Hepatocyte (in vitro differentiated cells): ENCODE measurements at regions not wholly inside any gene's neighbourhood (a gene's known extent, or its start where the extent isn't known, plus 50 kb on each side); places are given as distances from the start of the nearest gene placed in this dataset.

Experiments used
- DNase-seq: peaks from one replicate; pipeline ENCODE4 v3.0.0-alpha.2; 2016; ENCODE audit warnings: low spot score
- H2AFZ ChIP-seq: fragments of 200-600 bp; sonication (generic); 2 replicates; pipeline ENCODE4 v1.6.0; 2016; ENCODE audit warnings: antibody characterized with exemption, mild to moderate bottlenecking
- H3K27ac ChIP-seq: fragments of 200-600 bp; sonication (generic); 2 replicates; pipeline ENCODE4 v1.5.1; 2016; ENCODE audit warnings: mild to moderate bottlenecking
- H3K27me3 ChIP-seq: fragments of 200-600 bp; sonication (generic); 2 replicates; pipeline ENCODE4 v1.6.1; 2016
- H3K36me3 ChIP-seq: fragments of 200-600 bp; sonication (generic); replicated peaks from 2 replicates; pipeline ENCODE4 v1.5.1; 2016; ENCODE audit warnings: low read depth; ENCODE audit not compliant: insufficient read depth
- H3K4me1 ChIP-seq: fragments of 200-600 bp; sonication (generic); 2 replicates; pipeline ENCODE4 v1.5.1; 2016; ENCODE audit warnings: mild to moderate bottlenecking, moderate library complexity; ENCODE audit not compliant: insufficient read depth
- H3K4me2 ChIP-seq: fragments of 200-600 bp; sonication (generic); 2 replicates; pipeline ENCODE4 v1.6.0; 2016
- H3K4me3 ChIP-seq: fragments of 200-600 bp; sonication (generic); 2 replicates; pipeline ENCODE4 v1.5.1; 2016; ENCODE audit warnings: mild to moderate bottlenecking
- H3K79me2 ChIP-seq: fragments of 200-600 bp; sonication (generic); 2 replicates; pipeline ENCODE4 v1.6.0; 2017; ENCODE audit warnings: mild to moderate bottlenecking
- H3K9me2 ChIP-seq: fragments of 200-600 bp; sonication (generic); replicated peaks from 2 replicates; pipeline ENCODE4 v1.6.0; 2017; ENCODE audit warnings: mild to moderate bottlenecking; ENCODE audit not compliant: insufficient read depth
- H3K9me3 ChIP-seq: fragments of 200-600 bp; sonication (generic); 2 replicates; pipeline ENCODE4 v1.5.1; 2016; ENCODE audit warnings: low read depth, mild to moderate bottlenecking
- H4K20me1 ChIP-seq: fragments of 200-600 bp; sonication (generic); 2 replicates; pipeline ENCODE4 v1.6.0; 2016; ENCODE audit warnings: mild to moderate bottlenecking; ENCODE audit not compliant: insufficient read depth, poor library complexity, severe bottlenecking
- EZH2 ChIP-seq: fragments of 200-600 bp; sonication (generic); IDR thresholded peaks from 2 replicates; pipeline ENCODE4 v1.6.1; 2016; ENCODE audit warnings: antibody characterized with exemption, mild to moderate bottlenecking, borderline replicate concordance
- EZH2phosphoT487 ChIP-seq: fragments of 200-600 bp; sonication (generic); IDR thresholded peaks from one replicate; pipeline ENCODE4 v1.6.1; 2018; ENCODE audit warnings: antibody characterized with exemption, mild to moderate bottlenecking, low read depth, moderate library complexity; ENCODE audit not compliant: unreplicated experiment, severe bottlenecking
- WGBS: methylation state at CpG from one replicate; pipeline ENCODE4 v1.1.6; 2016; ENCODE audit warnings: low lambda C conversion rate; ENCODE audit errors: missing lambda C conversion rate; 5-methylcytosine and 5-hydroxymethylcytosine counted together
- TF ChIP-seq, protein P1 (sequence below): fragments of 200-600 bp; sonication (generic); IDR thresholded peaks from 2 replicates; pipeline ENCODE4 v1.5.1; 2016; ENCODE audit warnings: antibody characterized with exemption, mild to moderate bottlenecking; ENCODE audit not compliant: poor library complexity

DNA sequence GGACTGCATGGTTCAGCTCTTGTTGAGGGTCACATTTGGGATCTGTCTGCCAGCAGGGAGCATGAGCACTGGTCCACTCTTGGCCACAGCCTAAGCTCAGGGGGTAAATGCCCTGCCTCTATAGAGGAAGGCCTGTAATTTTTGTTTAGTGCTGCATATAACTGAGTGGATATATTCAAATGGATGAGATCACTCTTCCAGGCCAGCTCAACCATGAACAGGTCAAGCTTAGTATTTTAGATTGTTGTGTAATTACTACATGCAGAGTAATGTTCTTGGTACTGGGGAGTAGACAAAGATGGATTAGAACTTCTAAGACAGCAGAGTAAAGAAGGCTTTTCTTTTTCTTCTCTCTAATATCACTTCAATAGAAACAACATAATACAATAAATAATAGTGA, 376.9 kb downstream of the GPATCH2 start:
- no peak overlapping the region for H3K4me3 ChIP-seq
- no peaks in the 10 kb centered on the region for H3K9me3 ChIP-seq
- H3K27ac ChIP-seq, result no peak overlapping the region
- no peak overlapping the region for H2AFZ ChIP-seq
- H3K36me3 ChIP-seq, result no peaks in the 10 kb centered on the region
- no peaks in the 10 kb centered on the region for H3K4me1 ChIP-seq
- H3K9me2 ChIP-seq, result no peaks in the 10 kb centered on the region
- H3K27me3 ChIP-seq, result no peaks in the 10 kb centered on the region
- TF ChIP-seq EZH2, result no peak
- TF ChIP-seq, protein P1, sequence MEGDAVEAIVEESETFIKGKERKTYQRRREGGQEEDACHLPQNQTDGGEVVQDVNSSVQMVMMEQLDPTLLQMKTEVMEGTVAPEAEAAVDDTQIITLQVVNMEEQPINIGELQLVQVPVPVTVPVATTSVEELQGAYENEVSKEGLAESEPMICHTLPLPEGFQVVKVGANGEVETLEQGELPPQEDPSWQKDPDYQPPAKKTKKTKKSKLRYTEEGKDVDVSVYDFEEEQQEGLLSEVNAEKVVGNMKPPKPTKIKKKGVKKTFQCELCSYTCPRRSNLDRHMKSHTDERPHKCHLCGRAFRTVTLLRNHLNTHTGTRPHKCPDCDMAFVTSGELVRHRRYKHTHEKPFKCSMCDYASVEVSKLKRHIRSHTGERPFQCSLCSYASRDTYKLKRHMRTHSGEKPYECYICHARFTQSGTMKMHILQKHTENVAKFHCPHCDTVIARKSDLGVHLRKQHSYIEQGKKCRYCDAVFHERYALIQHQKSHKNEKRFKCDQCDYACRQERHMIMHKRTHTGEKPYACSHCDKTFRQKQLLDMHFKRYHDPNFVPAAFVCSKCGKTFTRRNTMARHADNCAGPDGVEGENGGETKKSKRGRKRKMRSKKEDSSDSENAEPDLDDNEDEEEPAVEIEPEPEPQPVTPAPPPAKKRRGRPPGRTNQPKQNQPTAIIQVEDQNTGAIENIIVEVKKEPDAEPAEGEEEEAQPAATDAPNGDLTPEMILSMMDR, result no peak
- no peak for TF ChIP-seq EZH2phosphoT487
- no peaks in the 10 kb centered on the region for H4K20me1 ChIP-seq
- no peaks in the 10 kb centered on the region for H3K79me2 ChIP-seq
- DNase-seq, result no peak
- no peak overlapping the region for H3K4me2 ChIP-seq

DNA sequence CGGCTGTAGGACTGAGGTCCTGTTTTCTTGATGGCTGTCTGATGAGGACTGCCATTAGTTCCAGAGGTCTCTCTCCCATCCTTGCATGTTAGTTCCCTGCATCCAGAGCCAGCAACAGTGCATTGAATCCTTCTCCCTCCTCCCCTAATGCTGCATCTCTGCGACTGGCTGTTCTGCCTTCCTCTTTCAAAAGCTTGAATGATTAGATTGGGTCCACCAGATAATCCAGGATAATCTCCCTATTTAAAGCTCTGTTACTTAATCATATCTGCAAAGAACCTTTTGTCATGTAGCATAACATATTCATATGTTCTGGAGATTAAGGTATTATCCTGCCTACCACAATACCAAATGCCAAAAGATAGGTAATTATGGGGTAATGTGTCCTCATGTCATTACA, 377.5 kb downstream of the GPATCH2 start:
- H2AFZ ChIP-seq, result no peak overlapping the region

DNA sequence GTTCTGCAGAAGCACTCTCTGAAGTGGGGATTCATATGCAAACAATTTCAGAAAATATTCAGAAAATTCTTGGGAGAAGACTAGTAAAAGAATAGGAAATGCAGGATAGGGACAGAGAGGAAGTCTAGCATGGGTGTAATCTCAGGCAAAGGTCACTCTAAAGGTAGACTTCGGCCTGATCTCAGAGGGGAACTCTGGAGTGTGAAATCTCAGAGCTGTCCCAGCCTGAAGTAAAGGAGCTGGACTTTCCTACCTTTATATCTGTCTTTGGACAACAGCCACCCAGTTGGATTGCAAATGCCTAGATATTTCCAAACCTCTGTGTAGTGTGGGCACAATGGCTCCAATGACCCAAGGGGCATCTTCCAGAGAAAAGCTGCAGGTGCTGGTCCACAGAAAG, 379.8 kb downstream of the GPATCH2 start:
- H3K4me3 ChIP-seq, result no peak overlapping the region
- H2AFZ ChIP-seq, result no peak overlapping the region
- H3K36me3 ChIP-seq, result no peaks in the 10 kb centered on the region
- H3K9me3 ChIP-seq, result no peaks in the 10 kb centered on the region
- H3K27ac ChIP-seq, result no peak overlapping the region
- H3K79me2 ChIP-seq, result no peaks in the 10 kb centered on the region
- H3K9me2 ChIP-seq, result no peaks in the 10 kb centered on the region
- no peak for TF ChIP-seq EZH2phosphoT487
- no peaks in the 10 kb centered on the region for H4K20me1 ChIP-seq
- WGBS, result 80% methylated on average over 1 of the region's 1 CpG
- no peaks in the 10 kb centered on the region for H3K27me3 ChIP-seq
- no peaks in the 10 kb centered on the region for H3K4me1 ChIP-seq
- no peak overlapping the region for H3K4me2 ChIP-seq
- no peak for DNase-seq

More for the DNA sequence above, 377.5 kb downstream of the GPATCH2 start:
- H3K27ac ChIP-seq, result no peak overlapping the region
- DNase-seq, result no peak
- H4K20me1 ChIP-seq, result no peaks in the 10 kb centered on the region
- no peaks in the 10 kb centered on the region for H3K4me1 ChIP-seq
- no peaks in the 10 kb centered on the region for H3K9me2 ChIP-seq
- TF ChIP-seq, protein P1, result no peak
- no peak for TF ChIP-seq EZH2
- H3K9me3 ChIP-seq, result no peaks in the 10 kb centered on the region
- H3K27me3 ChIP-seq, result no peaks in the 10 kb centered on the region
- H3K4me3 ChIP-seq, result no peak overlapping the region
- no peaks in the 10 kb centered on the region for H3K36me3 ChIP-seq
- H3K4me2 ChIP-seq, result no peak overlapping the region
- H3K79me2 ChIP-seq, result no peaks in the 10 kb centered on the region
- WGBS, result 81% methylated on average over 2 of the region's 2 CpGs

DNA sequence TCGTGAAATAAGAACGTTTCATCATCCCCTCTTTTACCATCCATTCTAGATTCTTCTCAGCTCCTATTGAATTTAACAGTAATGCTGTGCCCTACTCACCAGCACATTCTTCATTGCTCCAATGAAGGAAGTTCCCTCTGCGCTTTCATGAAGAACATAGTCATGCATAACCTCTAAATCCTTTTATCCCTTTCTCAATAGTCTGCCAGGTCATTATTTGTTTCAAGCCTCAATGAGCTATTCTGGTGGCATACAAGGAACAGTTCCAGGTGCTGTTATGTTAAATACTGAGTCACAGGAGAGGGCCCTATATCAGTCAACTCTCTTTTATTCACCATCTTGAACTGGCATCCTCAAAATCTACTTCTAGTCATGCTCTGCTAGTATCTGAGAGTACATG, 381.0 kb downstream of the GPATCH2 start:
- H3K9me3 ChIP-seq, result no peaks in the 10 kb centered on the region
- no peaks in the 10 kb centered on the region for H4K20me1 ChIP-seq
- 68% methylated on average over 3 of the region's 3 CpGs for WGBS
- no peak overlapping the region for H3K4me3 ChIP-seq
- H3K27ac ChIP-seq, result no peak overlapping the region
- no peaks in the 10 kb centered on the region for H3K36me3 ChIP-seq
- H3K9me2 ChIP-seq, result no peaks in the 10 kb centered on the region
- no peaks in the 10 kb centered on the region for H3K4me1 ChIP-seq
- TF ChIP-seq EZH2phosphoT487 (no peak), EZH2 (no peak)
- TF ChIP-seq, protein P1, result no peak
- no peaks in the 10 kb centered on the region for H3K79me2 ChIP-seq
- H2AFZ ChIP-seq, result no peak overlapping the region
- no peaks in the 10 kb centered on the region for H3K27me3 ChIP-seq
- no peak for DNase-seq
- H3K4me2 ChIP-seq, result no peak overlapping the region
